ENCODE measurements at regions not wholly inside any gene's neighbourhood (a gene's known extent, or its start where the extent isn't known, plus 50 kb on each side); places are given as distances from the start of the nearest gene placed in this dataset.

GRCh38 chr10:131726967-131727366 lies 173.8 kb upstream of the PPP2R2D start:
- no peaks in the 10 kb centered on the region for H3K27me3 ChIP-seq (ENCODE audit: control insufficient read depth, insufficient read depth, low read length)
- no peaks in the 10 kb centered on the region for H3K36me3 ChIP-seq (ENCODE audit: control insufficient read depth, insufficient read depth, low read length)
- no peak for DNase-seq (ENCODE audit: low read depth)
- no peak for FAIRE-seq
- TF ChIP-seq CTCF (IDR thresholded peaks at IDR 0.05; ENCODE audit: insufficient read depth, low read length, severe bottlenecking), result no peak
- no peak overlapping the region for H3K4me3 ChIP-seq (ENCODE audit: low read depth, low read length)

GRCh38 chr10:131727560-131727959 lies 173.2 kb upstream of the PPP2R2D start:
- Histone ChIP-seq H3K36me3 (ENCODE audit: control insufficient read depth, insufficient read depth, low read length) (no peaks in the 10 kb centered on the region), H3K27me3 (ENCODE audit: control insufficient read depth, insufficient read depth, low read length) (no peaks in the 10 kb centered on the region), H3K4me3 (ENCODE audit: low read depth, low read length) (no peak overlapping the region)
- no peak for TF ChIP-seq CTCF (IDR thresholded peaks at IDR 0.05; ENCODE audit: insufficient read depth, low read length, severe bottlenecking)
- DNase-seq (ENCODE audit: low read depth) (no peak), FAIRE-seq (no peak)

GRCh38 chr10:131728286-131729228 lies 172.3 kb upstream of the PPP2R2D start:
- no peak for DNase-seq (ENCODE audit: low read depth)
- no peak overlapping the region for H3K4me3 ChIP-seq (ENCODE audit: low read depth, low read length)
- no peaks in the 10 kb centered on the region for H3K36me3 ChIP-seq (ENCODE audit: control insufficient read depth, insufficient read depth, low read length)
- no peak for FAIRE-seq
- no peak for TF ChIP-seq CTCF (IDR thresholded peaks at IDR 0.05; ENCODE audit: insufficient read depth, low read length, severe bottlenecking)
- H3K27me3 ChIP-seq (ENCODE audit: control insufficient read depth, insufficient read depth, low read length), result no peaks in the 10 kb centered on the region

GRCh38 chr10:131729361-131729760 lies 171.4 kb upstream of the PPP2R2D start:
- FAIRE-seq, result no peak
- no peak for DNase-seq (ENCODE audit: low read depth)
- Histone ChIP-seq H3K27me3 (ENCODE audit: control insufficient read depth, insufficient read depth, low read length) (no peaks in the 10 kb centered on the region), H3K36me3 (ENCODE audit: control insufficient read depth, insufficient read depth, low read length) (no peaks in the 10 kb centered on the region), H3K4me3 (ENCODE audit: low read depth, low read length) (no peak overlapping the region)
- TF ChIP-seq CTCF (IDR thresholded peaks at IDR 0.05; ENCODE audit: insufficient read depth, low read length, severe bottlenecking), result no peak

GRCh38 chr10:131729938-131730660 lies 170.7 kb upstream of the PPP2R2D start:
- no peaks in the 10 kb centered on the region for H3K27me3 ChIP-seq (ENCODE audit: control insufficient read depth, insufficient read depth, low read length)
- no peaks in the 10 kb centered on the region for H3K36me3 ChIP-seq (ENCODE audit: control insufficient read depth, insufficient read depth, low read length)
- FAIRE-seq (no peak), DNase-seq (ENCODE audit: low read depth) (no peak)
- H3K4me3 ChIP-seq (ENCODE audit: low read depth, low read length), result no peak overlapping the region
- no peak for TF ChIP-seq CTCF (IDR thresholded peaks at IDR 0.05; ENCODE audit: insufficient read depth, low read length, severe bottlenecking)

Data from bronchial epithelial cell (primary cell).